ENCODE measurements at regions not wholly inside any gene's neighbourhood (a gene's known extent, or its start where the extent isn't known, plus 50 kb on each side); places are given as distances from the start of the nearest gene placed in this dataset.

DNA sequence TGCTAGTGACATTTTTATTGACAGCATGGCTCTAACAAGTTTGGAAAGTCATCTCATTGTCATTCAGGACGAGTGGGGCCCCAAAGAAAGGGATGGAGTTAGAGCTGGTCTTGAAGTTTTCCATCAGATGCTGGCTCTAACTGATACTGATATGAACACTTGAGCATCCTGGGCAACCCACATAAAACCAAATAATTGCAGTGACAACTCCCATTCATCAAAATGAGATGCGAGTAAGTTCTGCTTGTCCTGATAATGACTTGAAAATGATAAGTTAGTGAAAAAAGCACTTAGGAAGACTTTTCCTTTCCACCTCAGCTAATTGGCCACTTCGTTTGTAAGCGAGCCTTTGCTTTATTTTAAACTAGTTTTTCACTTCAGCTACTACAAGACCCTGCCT lies 147.6 kb downstream of the SP3 start:
- TF ChIP-seq, protein P1, sequence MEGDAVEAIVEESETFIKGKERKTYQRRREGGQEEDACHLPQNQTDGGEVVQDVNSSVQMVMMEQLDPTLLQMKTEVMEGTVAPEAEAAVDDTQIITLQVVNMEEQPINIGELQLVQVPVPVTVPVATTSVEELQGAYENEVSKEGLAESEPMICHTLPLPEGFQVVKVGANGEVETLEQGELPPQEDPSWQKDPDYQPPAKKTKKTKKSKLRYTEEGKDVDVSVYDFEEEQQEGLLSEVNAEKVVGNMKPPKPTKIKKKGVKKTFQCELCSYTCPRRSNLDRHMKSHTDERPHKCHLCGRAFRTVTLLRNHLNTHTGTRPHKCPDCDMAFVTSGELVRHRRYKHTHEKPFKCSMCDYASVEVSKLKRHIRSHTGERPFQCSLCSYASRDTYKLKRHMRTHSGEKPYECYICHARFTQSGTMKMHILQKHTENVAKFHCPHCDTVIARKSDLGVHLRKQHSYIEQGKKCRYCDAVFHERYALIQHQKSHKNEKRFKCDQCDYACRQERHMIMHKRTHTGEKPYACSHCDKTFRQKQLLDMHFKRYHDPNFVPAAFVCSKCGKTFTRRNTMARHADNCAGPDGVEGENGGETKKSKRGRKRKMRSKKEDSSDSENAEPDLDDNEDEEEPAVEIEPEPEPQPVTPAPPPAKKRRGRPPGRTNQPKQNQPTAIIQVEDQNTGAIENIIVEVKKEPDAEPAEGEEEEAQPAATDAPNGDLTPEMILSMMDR (IDR thresholded peaks at IDR 0.05), result no peak
- no peak for TF ChIP-seq POLR2AphosphoS5 (IDR thresholded peaks at IDR 0.05; ENCODE audit: insufficient read depth in 1 of 2, low read depth in 1 of 2)

Data from vagina (tissue), 2 donors.